ENCODE measurements at regions not wholly inside any gene's neighbourhood (a gene's known extent, or its start where the extent isn't known, plus 50 kb on each side); places are given as distances from the start of the nearest gene placed in this dataset.

- no peak overlapping the region for H3K4me3 ChIP-seq (ENCODE audit: low read depth, low read length)
- TF ChIP-seq, protein P1, sequence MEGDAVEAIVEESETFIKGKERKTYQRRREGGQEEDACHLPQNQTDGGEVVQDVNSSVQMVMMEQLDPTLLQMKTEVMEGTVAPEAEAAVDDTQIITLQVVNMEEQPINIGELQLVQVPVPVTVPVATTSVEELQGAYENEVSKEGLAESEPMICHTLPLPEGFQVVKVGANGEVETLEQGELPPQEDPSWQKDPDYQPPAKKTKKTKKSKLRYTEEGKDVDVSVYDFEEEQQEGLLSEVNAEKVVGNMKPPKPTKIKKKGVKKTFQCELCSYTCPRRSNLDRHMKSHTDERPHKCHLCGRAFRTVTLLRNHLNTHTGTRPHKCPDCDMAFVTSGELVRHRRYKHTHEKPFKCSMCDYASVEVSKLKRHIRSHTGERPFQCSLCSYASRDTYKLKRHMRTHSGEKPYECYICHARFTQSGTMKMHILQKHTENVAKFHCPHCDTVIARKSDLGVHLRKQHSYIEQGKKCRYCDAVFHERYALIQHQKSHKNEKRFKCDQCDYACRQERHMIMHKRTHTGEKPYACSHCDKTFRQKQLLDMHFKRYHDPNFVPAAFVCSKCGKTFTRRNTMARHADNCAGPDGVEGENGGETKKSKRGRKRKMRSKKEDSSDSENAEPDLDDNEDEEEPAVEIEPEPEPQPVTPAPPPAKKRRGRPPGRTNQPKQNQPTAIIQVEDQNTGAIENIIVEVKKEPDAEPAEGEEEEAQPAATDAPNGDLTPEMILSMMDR (IDR thresholded peaks at IDR 0.05; ENCODE audit: low read depth, low read length, missing control alignments): no peak
- no peaks in the 10 kb centered on the region for H3K36me3 ChIP-seq (replicated peaks)
- no peaks in the 10 kb centered on the region for H3K27me3 ChIP-seq (replicated peaks)
- no peak overlapping the region for H3K27ac ChIP-seq
- in situ Hi-C loops (cut with HindIII; ENCODE audit: low pct_ligation_motif_present, low sequenced_read_pairs): no loop called here
- no peak for DNase-seq
These were observed 272.0 kb downstream of the MAN2A1 start for GRCh38 chr5:109961751-109962150.

DNA sequence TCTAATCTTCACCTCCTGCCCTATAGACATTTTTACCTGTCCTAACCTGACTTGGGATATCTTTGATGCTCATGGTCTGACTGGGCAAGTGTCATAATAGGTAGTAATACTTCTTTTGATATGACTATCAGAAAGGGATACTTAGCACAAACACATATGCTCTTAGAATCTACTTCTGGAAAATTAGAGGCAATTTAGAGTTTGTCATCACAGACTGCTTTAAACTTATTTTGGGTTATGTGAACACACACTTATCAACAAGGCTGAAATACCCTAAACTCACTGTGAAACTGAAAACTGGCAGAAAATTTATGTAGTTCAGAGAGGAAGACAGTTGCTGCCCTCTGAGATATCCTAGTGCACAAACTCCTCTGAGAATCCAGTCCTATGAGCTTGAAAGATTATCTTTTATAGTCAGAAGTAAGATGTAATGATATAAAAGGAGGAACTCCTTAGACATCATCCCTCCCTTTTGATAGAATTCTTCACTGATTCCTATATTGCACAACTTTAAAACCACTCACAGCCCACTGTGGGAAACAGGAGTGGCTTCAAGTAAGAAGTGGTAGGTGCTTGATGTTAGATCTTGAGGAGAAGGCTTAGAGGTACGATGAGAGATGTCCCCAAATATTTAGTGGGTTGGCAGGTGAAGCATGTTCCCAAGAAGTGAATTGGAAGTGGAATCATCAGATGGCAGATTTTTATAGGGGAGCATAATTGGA is 273.3 kb downstream of the MAN2A1 start:
- in situ Hi-C loops (cut with HindIII; ENCODE audit: low pct_ligation_motif_present, low sequenced_read_pairs): no loop called here
- Histone ChIP-seq H3K27me3 (replicated peaks) (no peaks in the 10 kb centered on the region), H3K36me3 (replicated peaks) (no peaks in the 10 kb centered on the region), H3K4me3 (ENCODE audit: low read depth, low read length) (no peak overlapping the region), H3K27ac (no peak overlapping the region)
- TF ChIP-seq, protein P1 (IDR thresholded peaks at IDR 0.05; ENCODE audit: low read depth, low read length, missing control alignments): no peak
- no peak for DNase-seq

DNA sequence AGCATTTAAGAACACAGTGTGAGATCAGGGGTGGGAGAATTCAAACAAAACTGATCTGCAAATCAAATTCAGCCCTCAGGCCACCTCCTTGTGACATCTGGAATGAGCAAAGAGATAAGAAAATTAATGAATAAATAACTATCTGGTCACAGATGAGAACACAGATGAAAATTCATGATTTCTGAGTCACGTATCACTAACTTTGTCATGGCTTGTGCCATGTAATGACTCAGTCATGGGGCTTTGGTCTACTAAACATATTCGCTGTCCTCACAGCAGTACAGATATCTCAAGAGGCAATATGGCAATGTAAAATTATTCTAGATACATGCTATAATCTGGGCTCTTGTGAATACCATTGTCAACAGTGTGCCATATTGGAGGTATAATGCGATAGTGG is 274.4 kb downstream of the MAN2A1 start:
- Histone ChIP-seq H3K27ac (no peak overlapping the region), H3K27me3 (replicated peaks) (no peaks in the 10 kb centered on the region), H3K36me3 (replicated peaks) (no peaks in the 10 kb centered on the region), H3K4me3 (ENCODE audit: low read depth, low read length) (no peak overlapping the region)
- DNase-seq: no peak
- in situ Hi-C loops (cut with HindIII; ENCODE audit: low pct_ligation_motif_present, low sequenced_read_pairs): no loop called here
- TF ChIP-seq, protein P1 (IDR thresholded peaks at IDR 0.05; ENCODE audit: low read depth, low read length, missing control alignments): no peak

GRCh38 chr5:109965634-109966033 is 275.9 kb downstream of the MAN2A1 start:
- no peak for DNase-seq
- Histone ChIP-seq H3K4me3 (ENCODE audit: low read depth, low read length) (no peak overlapping the region), H3K27ac (no peak overlapping the region), H3K36me3 (replicated peaks) (no peaks in the 10 kb centered on the region), H3K27me3 (replicated peaks) (no peaks in the 10 kb centered on the region)
- in situ Hi-C loops (cut with HindIII; ENCODE audit: low pct_ligation_motif_present, low sequenced_read_pairs): no loop called here
- TF ChIP-seq, protein P1 (IDR thresholded peaks at IDR 0.05; ENCODE audit: low read depth, low read length, missing control alignments): no peak

GRCh38 chr5:109971968-109972367 is 282.2 kb downstream of the MAN2A1 start:
- H3K27ac ChIP-seq: no peak overlapping the region
- H3K4me3 ChIP-seq (ENCODE audit: low read depth, low read length): no peak overlapping the region
- H3K27me3 ChIP-seq (replicated peaks): no peaks in the 10 kb centered on the region
- in situ Hi-C loops (cut with HindIII; ENCODE audit: low pct_ligation_motif_present, low sequenced_read_pairs): no loop called here
- no peaks in the 10 kb centered on the region for H3K36me3 ChIP-seq (replicated peaks)
- no peak for DNase-seq
- TF ChIP-seq, protein P1 (IDR thresholded peaks at IDR 0.05; ENCODE audit: low read depth, low read length, missing control alignments): no peak

GRCh38 chr5:109981979-109982378 is 292.3 kb downstream of the MAN2A1 start:
- Histone ChIP-seq H3K27me3 (replicated peaks) (no peaks in the 10 kb centered on the region), H3K36me3 (replicated peaks) (no peaks in the 10 kb centered on the region), H3K27ac (no peak overlapping the region), H3K4me3 (ENCODE audit: low read depth, low read length) (no peak overlapping the region)
- no peak for DNase-seq
- in situ Hi-C loops (cut with HindIII; ENCODE audit: low pct_ligation_motif_present, low sequenced_read_pairs): no loop called here
- TF ChIP-seq, protein P1 (IDR thresholded peaks at IDR 0.05; ENCODE audit: low read depth, low read length, missing control alignments): no peak

Data from brain microvascular endothelial cell (primary cell).